Endothelial cell of umbilical vein (primary cell): ENCODE measurements at regions not wholly inside any gene's neighbourhood (a gene's known extent, or its start where the extent isn't known, plus 50 kb on each side); places are given as distances from the start of the nearest gene placed in this dataset.
A peak's percentile ranks its signal among the peaks of the same experiment; 100 is the strongest.

Experiments used
- BruUV-seq: library from RNA; stranded (reverse); fragments of 400-500 nt; replicated peaks from 2 replicates; lab custom pipeline; 2021; lab: Mats Ljungman, UMichigan
- CTCF ChIA-PET: fragments of 300-600, 350-600 bp; sonication (Branson Sonifier 250); formaldehyde crosslinking; loops from one replicate; lab custom pipeline; 2021; ENCODE audit warnings: antibody characterized with exemption, inconsistent platforms; lab: Charles Lee
- POLR2A ChIA-PET: fragments of 300-600, 350-600 bp; sonication (Branson Sonifier 250); formaldehyde crosslinking; loops from one replicate; lab custom pipeline; 2021; ENCODE audit warnings: antibody characterized with exemption, inconsistent platforms; lab: Charles Lee
- DNase-seq: peaks from one replicate; pipeline ENCODE4 v3.0.0-alpha.2; 2011; ENCODE audit warnings: low read depth, low spot score
- FAIRE-seq: peaks from 2 replicates; lab custom pipeline; 2011; peaks lifted over from hg19 to GRCh38; lab: Jason Lieb, UNC
- H2AFZ ChIP-seq: 2 replicates; pipeline ENCODE4 v1.6.0; 2012; ENCODE audit warnings: low read depth, low read length, control low read depth, inconsistent platforms
- H3K27ac ChIP-seq: 2 replicates; pipeline ENCODE4 v1.5.1; 2011; ENCODE audit warnings: low read depth, mild to moderate bottlenecking, control low read depth, low read length, moderate library complexity; ENCODE audit not compliant: insufficient read depth
- H3K27me3 ChIP-seq, 2 experiments: 2 replicates each; pipeline versions ENCODE4 v1.6.0 to v1.6.1; 2011; ENCODE audit warnings: low read length in 2 of 2, mixed read lengths in 1 of 2; ENCODE audit not compliant: control insufficient read depth in 2 of 2, insufficient read depth in 2 of 2
- H3K36me3 ChIP-seq, 2 experiments: 2 replicates in 1 of 2; 3 replicates in 1 of 2; pipeline ENCODE4 v1.5.1; 2011; ENCODE audit warnings: low read length in 2 of 2, mild to moderate bottlenecking in 1 of 2, moderate library complexity in 1 of 2; ENCODE audit not compliant: control insufficient read depth in 2 of 2, insufficient read depth in 2 of 2; ENCODE audit errors: extremely low read depth in 1 of 2
- H3K4me1 ChIP-seq: 3 replicates; pipeline ENCODE4 v1.5.1; 2011; ENCODE audit warnings: mild to moderate bottlenecking, low read length; ENCODE audit not compliant: control insufficient read depth, insufficient read depth; ENCODE audit errors: extremely low read depth
- H3K4me2 ChIP-seq: 2 replicates; pipeline ENCODE4 v1.6.1; 2011; ENCODE audit warnings: low read length, control low read depth, mixed read lengths; ENCODE audit not compliant: insufficient read depth
- H3K4me3 ChIP-seq, 3 experiments: fragments of 200-600 bp in 1 of 3; sonication (generic), shearing (Covaris generic) in 1 of 3; replicated peaks in 1 of 3; 2 replicates each; pipeline ENCODE4 v1.5.1; 2011 to 2016; ENCODE audit warnings: control low read depth in 3 of 3, low read length in 3 of 3, mild to moderate bottlenecking in 2 of 3, inconsistent platforms in 1 of 3, low read depth in 1 of 3, moderate library complexity in 1 of 3; ENCODE audit not compliant: insufficient read depth in 1 of 3
- H3K79me2 ChIP-seq: 2 replicates; pipeline ENCODE4 v1.6.0; 2012; ENCODE audit warnings: low read length, inconsistent platforms; ENCODE audit not compliant: control insufficient read depth, insufficient read depth
- H3K9ac ChIP-seq: replicated peaks from 2 replicates; pipeline ENCODE3; 2011; ENCODE audit warnings: low read length, control low read depth; ENCODE audit not compliant: insufficient read depth; ENCODE audit errors: extremely low read depth
- H3K9me1 ChIP-seq: replicated peaks from 3 replicates; pipeline ENCODE4 v1.6.0; 2011; ENCODE audit warnings: mild to moderate bottlenecking, low read length; ENCODE audit not compliant: control insufficient read depth, insufficient read depth; ENCODE audit errors: extremely low read depth
- H3K9me3 ChIP-seq: replicated peaks from 2 replicates; pipeline ENCODE4 v1.5.1; 2012; ENCODE audit warnings: low read length, inconsistent platforms; ENCODE audit not compliant: control insufficient read depth, insufficient read depth
- H4K20me1 ChIP-seq: replicated peaks from 2 replicates; pipeline ENCODE3; 2011; ENCODE audit warnings: mild to moderate bottlenecking, low read length; ENCODE audit not compliant: control insufficient read depth, insufficient read depth; ENCODE audit errors: extremely low read depth
- EZH2 ChIP-seq: IDR thresholded peaks from 2 replicates; pipeline ENCODE4 v1.6.1; 2012; ENCODE audit warnings: borderline replicate concordance, low read depth, mild to moderate bottlenecking, moderate library complexity, low read length, inconsistent platforms; ENCODE audit not compliant: severe bottlenecking
- FOS ChIP-seq: IDR thresholded peaks from 2 replicates; pipeline ENCODE4 v1.6.1; 2011; ENCODE audit warnings: mild to moderate bottlenecking, low read length, moderate library complexity, borderline replicate concordance; ENCODE audit not compliant: insufficient read depth
- GATA2 ChIP-seq: IDR thresholded peaks from 2 replicates; pipeline ENCODE4 v1.7.0; 2011; ENCODE audit warnings: low read depth, mild to moderate bottlenecking, moderate library complexity, mixed read lengths, low read length; ENCODE audit not compliant: insufficient read length, insufficient read depth
- JUN ChIP-seq: IDR thresholded peaks from 2 replicates; pipeline ENCODE4 v1.6.1; 2011; ENCODE audit warnings: borderline replicate concordance, low read depth; ENCODE audit not compliant: insufficient read length, insufficient read depth
- MAX ChIP-seq: IDR thresholded peaks from 2 replicates; pipeline ENCODE4 v1.6.1; 2011; ENCODE audit not compliant: insufficient read depth, insufficient read length
- MYC ChIP-seq: IDR thresholded peaks from one replicate; pipeline ENCODE4 v1.6.1; 2011; ENCODE audit warnings: mild to moderate bottlenecking, low read depth, low read length
- POLR2A ChIP-seq: IDR thresholded peaks from 2 replicates; pipeline ENCODE4 v1.6.1; 2012; ENCODE audit warnings: low read depth, mild to moderate bottlenecking, control low read depth, low read length
- POLR2AphosphoS5 ChIP-seq: IDR thresholded peaks from 2 replicates; pipeline ENCODE4 v1.6.1; 2012; ENCODE audit warnings: low read depth, mild to moderate bottlenecking, control low read depth, low read length, moderate library complexity; ENCODE audit not compliant: insufficient read depth
- dilution Hi-C: fragments of 300-500 bp; cut with MboI; formaldehyde crosslinking; loops from one replicate; pipeline ENCODE4 v1.15.0; 2019; ENCODE audit warnings: low sequenced_read_pairs; ENCODE audit not compliant: extremely low pct_ligation_motif_present
- intact Hi-C: fragments of 100-400 bp; cut with micrococcal nuclease; formaldehyde crosslinking; loops from one replicate; pipeline ENCODE4 v1.10.0; 2022
- TF ChIP-seq, protein P1 (sequence below), 2 donors: IDR thresholded peaks; 1 replicate in 1 of 2; 2 replicates in 1 of 2; pipeline ENCODE4 v1.5.1; 2011; ENCODE audit warnings: low read length in 2 of 2, mild to moderate bottlenecking in 2 of 2, moderate library complexity in 2 of 2, control low read depth in 1 of 2, inconsistent platforms in 1 of 2, low read depth in 1 of 2; ENCODE audit not compliant: insufficient read depth in 1 of 2; ENCODE audit errors: extremely low read depth in 1 of 2

- no peaks in the 10 kb centered on the region for H4K20me1 ChIP-seq
- FAIRE-seq: no peak
- no peaks in the 10 kb centered on the region for H3K79me2 ChIP-seq
- CTCF ChIA-PET: interaction anchor here (0.6 to 5.7 kb wide), 19 partner anchors 10 to 1429 kb away, joined by 3 to 92 read pairs (median 4); no protein-coding TSS in a partner anchor
- DNase-seq: peak; percentile 98
- peak overlapping the region; percentile 94 for H3K9ac ChIP-seq
- TF ChIP-seq FOS: peak; percentile 72
- peak; percentile 99 for TF ChIP-seq GATA2
- peak; percentile 95 for TF ChIP-seq POLR2AphosphoS5
- peak; percentile 34 for TF ChIP-seq MAX
- peak; percentile 62 for TF ChIP-seq POLR2A
- TF ChIP-seq, protein P1, sequence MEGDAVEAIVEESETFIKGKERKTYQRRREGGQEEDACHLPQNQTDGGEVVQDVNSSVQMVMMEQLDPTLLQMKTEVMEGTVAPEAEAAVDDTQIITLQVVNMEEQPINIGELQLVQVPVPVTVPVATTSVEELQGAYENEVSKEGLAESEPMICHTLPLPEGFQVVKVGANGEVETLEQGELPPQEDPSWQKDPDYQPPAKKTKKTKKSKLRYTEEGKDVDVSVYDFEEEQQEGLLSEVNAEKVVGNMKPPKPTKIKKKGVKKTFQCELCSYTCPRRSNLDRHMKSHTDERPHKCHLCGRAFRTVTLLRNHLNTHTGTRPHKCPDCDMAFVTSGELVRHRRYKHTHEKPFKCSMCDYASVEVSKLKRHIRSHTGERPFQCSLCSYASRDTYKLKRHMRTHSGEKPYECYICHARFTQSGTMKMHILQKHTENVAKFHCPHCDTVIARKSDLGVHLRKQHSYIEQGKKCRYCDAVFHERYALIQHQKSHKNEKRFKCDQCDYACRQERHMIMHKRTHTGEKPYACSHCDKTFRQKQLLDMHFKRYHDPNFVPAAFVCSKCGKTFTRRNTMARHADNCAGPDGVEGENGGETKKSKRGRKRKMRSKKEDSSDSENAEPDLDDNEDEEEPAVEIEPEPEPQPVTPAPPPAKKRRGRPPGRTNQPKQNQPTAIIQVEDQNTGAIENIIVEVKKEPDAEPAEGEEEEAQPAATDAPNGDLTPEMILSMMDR (IDR thresholded peaks at IDR 0.05; ENCODE audit: extremely low read depth in 1 of 2, insufficient read depth in 1 of 2, low read depth in 1 of 2, low read length in 2 of 2): peak in 1 of 2 donors; percentile 36
- TF ChIP-seq EZH2: no peak
- TF ChIP-seq JUN: peak; percentile 15
- peak; percentile 77 for TF ChIP-seq MYC
- POLR2A ChIA-PET: interaction anchor here (0.6 to 1.9 kb wide), 7 partner anchors 9 to 1482 kb away, joined by 3 to 12 read pairs (median 5); no protein-coding TSS in a partner anchor
- no peaks in the 10 kb centered on the region for H3K27me3 ChIP-seq
- dilution Hi-C loops: no loop called here
- peak overlapping the region in 1 of 3 experiments; percentile 31 for H3K4me3 ChIP-seq
- no peaks in the 10 kb centered on the region for H3K9me1 ChIP-seq
- no peaks in the 10 kb centered on the region for H3K36me3 ChIP-seq
- peak overlapping the region; percentile 67 for H3K4me2 ChIP-seq
- intact Hi-C loops: loop anchor here (1.0 to 10.0 kb wide), 19 partner anchors 54 to 1503 kb away; no protein-coding TSS in a partner anchor
- no TSS peak for BruUV-seq
- H2AFZ ChIP-seq: no peak overlapping the region
- H3K9me3 ChIP-seq: no peaks in the 10 kb centered on the region
- peaks cover 60% of the 10 kb centered on the region for H3K4me1 ChIP-seq
- H3K27ac ChIP-seq: peak overlapping the region; percentile 100
Observed at GRCh38 chr15:94844538-94845389, 613.4 kb downstream of the MCTP2 start.
